Glutamatergic neuron (in vitro differentiated cells): ENCODE measurements at regions not wholly inside any gene's neighbourhood (a gene's known extent, or its start where the extent isn't known, plus 50 kb on each side); places are given as distances from the start of the nearest gene placed in this dataset.

Source experiments
- DNase-seq: peaks from one replicate; pipeline ENCODE4 v3.0.0; 2022
- H3K27ac Mint-ChIP-seq: one replicate; pipeline ENCODE4 v1.8.0; 2020; ENCODE audit warnings: mild to moderate bottlenecking, mixed read lengths, inconsistent platforms; ENCODE audit not compliant: unreplicated experiment
- H3K27me3 Mint-ChIP-seq: one replicate; pipeline ENCODE4 v1.8.0; 2020; ENCODE audit warnings: mild to moderate bottlenecking, moderate library complexity, mixed read lengths, inconsistent platforms; ENCODE audit not compliant: unreplicated experiment
- H3K36me3 Mint-ChIP-seq: one replicate; pipeline ENCODE4 v1.8.0; 2020; ENCODE audit warnings: mild to moderate bottlenecking, mixed read lengths, inconsistent platforms; ENCODE audit not compliant: unreplicated experiment
- H3K4me1 Mint-ChIP-seq: one replicate; pipeline ENCODE4 v1.8.0; 2020; ENCODE audit warnings: mild to moderate bottlenecking, low read depth, mixed read lengths, inconsistent platforms; ENCODE audit not compliant: unreplicated experiment
- H3K4me3 Mint-ChIP-seq: one replicate; pipeline ENCODE4 v1.8.0; 2020; ENCODE audit warnings: mild to moderate bottlenecking, mixed read lengths, inconsistent platforms; ENCODE audit not compliant: unreplicated experiment
- H3K9me3 Mint-ChIP-seq: one replicate; pipeline ENCODE4 v1.8.0; 2020; ENCODE audit warnings: mild to moderate bottlenecking, moderate library complexity, mixed read lengths, inconsistent platforms; ENCODE audit not compliant: unreplicated experiment
- TF ChIP-seq, protein P1 (sequence below): fragments of 200-600 bp; sonication (generic); IDR thresholded peaks from one replicate; pipeline ENCODE4 v1.5.0; 2021; ENCODE audit not compliant: partially characterized antibody, unreplicated experiment

DNA sequence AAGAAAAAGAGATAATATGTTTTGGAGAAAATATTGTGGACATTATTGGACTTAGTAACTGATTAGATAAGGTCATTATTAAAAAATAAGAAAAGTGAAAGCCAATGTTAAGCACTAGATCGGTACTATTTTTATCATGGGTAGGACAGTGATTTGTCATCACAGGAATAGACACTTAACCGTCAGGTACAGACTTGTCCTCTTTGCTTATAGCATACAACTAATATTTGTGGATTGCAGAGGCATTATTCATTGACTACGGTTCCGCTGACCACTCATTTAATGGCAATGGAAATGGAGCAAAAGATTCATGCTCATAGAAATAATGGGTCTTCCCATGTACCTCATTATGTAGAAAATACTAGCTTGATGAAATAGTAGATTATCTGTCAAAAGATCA lies 596.3 kb upstream of the CA10 start:
- Mint-ChIP-seq H3K27ac (no peak overlapping the region), H3K9me3 (peaks cover 5% of the 10 kb centered on the region), H3K4me1 (peaks cover 7% of the 10 kb centered on the region), H3K27me3 (no peaks in the 10 kb centered on the region), H3K36me3 (peaks cover 6% of the 10 kb centered on the region), H3K4me3 (no peak overlapping the region)
- TF ChIP-seq, protein P1, sequence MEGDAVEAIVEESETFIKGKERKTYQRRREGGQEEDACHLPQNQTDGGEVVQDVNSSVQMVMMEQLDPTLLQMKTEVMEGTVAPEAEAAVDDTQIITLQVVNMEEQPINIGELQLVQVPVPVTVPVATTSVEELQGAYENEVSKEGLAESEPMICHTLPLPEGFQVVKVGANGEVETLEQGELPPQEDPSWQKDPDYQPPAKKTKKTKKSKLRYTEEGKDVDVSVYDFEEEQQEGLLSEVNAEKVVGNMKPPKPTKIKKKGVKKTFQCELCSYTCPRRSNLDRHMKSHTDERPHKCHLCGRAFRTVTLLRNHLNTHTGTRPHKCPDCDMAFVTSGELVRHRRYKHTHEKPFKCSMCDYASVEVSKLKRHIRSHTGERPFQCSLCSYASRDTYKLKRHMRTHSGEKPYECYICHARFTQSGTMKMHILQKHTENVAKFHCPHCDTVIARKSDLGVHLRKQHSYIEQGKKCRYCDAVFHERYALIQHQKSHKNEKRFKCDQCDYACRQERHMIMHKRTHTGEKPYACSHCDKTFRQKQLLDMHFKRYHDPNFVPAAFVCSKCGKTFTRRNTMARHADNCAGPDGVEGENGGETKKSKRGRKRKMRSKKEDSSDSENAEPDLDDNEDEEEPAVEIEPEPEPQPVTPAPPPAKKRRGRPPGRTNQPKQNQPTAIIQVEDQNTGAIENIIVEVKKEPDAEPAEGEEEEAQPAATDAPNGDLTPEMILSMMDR = no peak
- no peak for DNase-seq

DNA sequence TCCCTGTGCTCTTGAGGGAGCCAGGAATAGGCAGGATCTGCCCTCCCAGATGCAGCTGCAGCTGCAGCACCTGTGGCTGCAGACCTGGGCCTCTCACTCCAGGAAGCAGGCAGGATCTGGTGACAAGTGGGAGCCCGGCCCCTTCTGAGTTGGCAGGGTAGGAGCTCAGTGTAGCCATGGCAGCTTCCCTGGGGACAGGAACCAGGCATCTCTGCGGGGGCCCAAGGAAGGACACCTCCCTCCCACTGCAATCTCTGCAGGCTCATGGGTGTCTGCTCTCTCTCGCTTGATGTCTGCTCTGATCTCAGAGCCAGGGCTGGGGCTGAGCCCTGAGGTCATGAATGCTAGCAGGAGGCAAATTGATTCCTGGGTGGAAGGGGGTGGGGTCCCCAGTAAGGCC lies 592.5 kb upstream of the CA10 start:
- Mint-ChIP-seq H3K4me1 (no peaks in the 10 kb centered on the region), H3K4me3 (no peak overlapping the region)

GRCh38 chr17:52744179-52744578 lies 585.7 kb upstream of the CA10 start:
- DNase-seq = no peak
- H3K9me3 Mint-ChIP-seq = peaks cover 6% of the 10 kb centered on the region
- TF ChIP-seq, protein P1 = no peak
- peaks cover 32% of the 10 kb centered on the region for H3K4me1 Mint-ChIP-seq
- peak overlapping the region; percentile 100 for H3K27ac Mint-ChIP-seq
- H3K36me3 Mint-ChIP-seq = no peaks in the 10 kb centered on the region
- peak overlapping the region; percentile 71 for H3K4me3 Mint-ChIP-seq
- peaks cover 4% of the 10 kb centered on the region for H3K27me3 Mint-ChIP-seq

More for the DNA sequence above, 592.5 kb upstream of the CA10 start:
- H3K36me3 Mint-ChIP-seq = peaks cover 6% of the 10 kb centered on the region
- no peak overlapping the region for H3K27ac Mint-ChIP-seq
- no peaks in the 10 kb centered on the region for H3K27me3 Mint-ChIP-seq
- H3K9me3 Mint-ChIP-seq = no peaks in the 10 kb centered on the region
- DNase-seq = no peak
- TF ChIP-seq, protein P1 = no peak

GRCh38 chr17:52740006-52740405 lies 581.5 kb upstream of the CA10 start:
- DNase-seq = no peak
- Mint-ChIP-seq H3K4me3 (no peak overlapping the region), H3K4me1 (peaks cover 29% of the 10 kb centered on the region), H3K9me3 (peaks cover 6% of the 10 kb centered on the region), H3K27ac (no peak overlapping the region), H3K36me3 (no peaks in the 10 kb centered on the region), H3K27me3 (peaks cover 4% of the 10 kb centered on the region)
- TF ChIP-seq, protein P1 = no peak

- Mint-ChIP-seq H3K27ac (no peak overlapping the region), H3K27me3 (no peaks in the 10 kb centered on the region), H3K9me3 (no peaks in the 10 kb centered on the region), H3K4me3 (no peak overlapping the region), H3K4me1 (peaks cover 22% of the 10 kb centered on the region), H3K36me3 (no peaks in the 10 kb centered on the region)
- DNase-seq = no peak
- TF ChIP-seq, protein P1 = no peak
These were observed 580.3 kb upstream of the CA10 start for GRCh38 chr17:52738791-52739190.
